ENCODE measurements at regions not wholly inside any gene's neighbourhood (a gene's known extent, or its start where the extent isn't known, plus 50 kb on each side); places are given as distances from the start of the nearest gene placed in this dataset.
"Not testable (repeated sequence)": the region's sequence is repeated elsewhere in the genome, so short reads cannot be mapped to it uniquely, and the experiment has no call there.

- no peak for DNase-seq (ENCODE audit: low read depth, low spot score)
- intact Hi-C loops (cut with micrococcal nuclease; ENCODE audit: unreplicated experiment): no loop called here
- CTCF ChIA-PET: interaction anchor here (0.6 to 0.9 kb wide), 2 partner anchors 36 to 224 kb away, joined by 3 to 6 read pairs; no protein-coding TSS in a partner anchor
- POLR2A ChIA-PET: no interaction called here
- TF ChIP-seq SIN3A (IDR thresholded peaks at IDR 0.05; ENCODE audit: borderline replicate concordance, insufficient read depth, low read depth, low read length) (no peak), POLR2AphosphoS5 (IDR thresholded peaks at IDR 0.05; ENCODE audit: low read depth, low read length) (no peak), TCF7L2 (IDR thresholded peaks at IDR 0.05; ENCODE audit: low read depth, low read length) (no peak), CTCF (IDR thresholded peaks at IDR 0.05) (no peak), REST (IDR thresholded peaks at IDR 0.05; ENCODE audit: insufficient read depth in 1 of 2, low read depth in 2 of 2, low read length in 1 of 2) (no peak)
- H3K36me3 ChIP-seq (ENCODE audit: control insufficient read depth, insufficient read depth, low read length): no peaks in the 10 kb centered on the region
- no peak for ATAC-seq
- H3K27ac ChIP-seq (ENCODE audit: low read length): no peak overlapping the region
- in situ Hi-C loops (cut with HindIII; ENCODE audit: low pct_unique_long_range_greater_than_20kb, low sequenced_read_pairs): no loop called here
- no peak overlapping the region for H3K4me3 ChIP-seq (ENCODE audit: low read depth in 2 of 2, low read length in 2 of 2)
- H3K4me1 ChIP-seq (ENCODE audit: control insufficient read depth, insufficient read depth, low read length): no peaks in the 10 kb centered on the region
- H3K9me3 ChIP-seq (ENCODE audit: control insufficient read depth, insufficient read depth, low read depth, low read length): no peaks in the 10 kb centered on the region
- no peaks in the 10 kb centered on the region for H3K27me3 ChIP-seq (ENCODE audit: control insufficient read depth, insufficient read depth, low read length)
- BruUV-seq (replicated peaks): no TSS peak
Measured at GRCh38 chrX:109920868-109921267, 82.0 kb upstream of the TMEM164 start.

- no peaks in the 10 kb centered on the region for H3K9me3 ChIP-seq (ENCODE audit: control insufficient read depth, insufficient read depth, low read depth, low read length)
- no peak overlapping the region for H3K27ac ChIP-seq (ENCODE audit: low read length)
- CTCF ChIA-PET: no interaction called here
- in situ Hi-C loops (cut with HindIII; ENCODE audit: low pct_unique_long_range_greater_than_20kb, low sequenced_read_pairs): no loop called here
- TF ChIP-seq SIN3A (IDR thresholded peaks at IDR 0.05; ENCODE audit: borderline replicate concordance, insufficient read depth, low read depth, low read length) (no peak), CTCF (IDR thresholded peaks at IDR 0.05) (no peak), POLR2AphosphoS5 (IDR thresholded peaks at IDR 0.05; ENCODE audit: low read depth, low read length) (no peak), TCF7L2 (IDR thresholded peaks at IDR 0.05; ENCODE audit: low read depth, low read length) (no peak), REST (IDR thresholded peaks at IDR 0.05; ENCODE audit: insufficient read depth in 1 of 2, low read depth in 2 of 2, low read length in 1 of 2) (no peak)
- intact Hi-C loops (cut with micrococcal nuclease; ENCODE audit: unreplicated experiment): no loop called here
- DNase-seq (ENCODE audit: low read depth, low spot score): no peak
- no TSS peak for BruUV-seq (replicated peaks)
- H3K4me1 ChIP-seq (ENCODE audit: control insufficient read depth, insufficient read depth, low read length): no peaks in the 10 kb centered on the region
- H3K36me3 ChIP-seq (ENCODE audit: control insufficient read depth, insufficient read depth, low read length): no peaks in the 10 kb centered on the region
- POLR2A ChIA-PET: no interaction called here
- ATAC-seq: no peak
- no peak overlapping the region for H3K4me3 ChIP-seq (ENCODE audit: low read depth in 2 of 2, low read length in 2 of 2)
- no peaks in the 10 kb centered on the region for H3K27me3 ChIP-seq (ENCODE audit: control insufficient read depth, insufficient read depth, low read length)
Measured at GRCh38 chrX:109922190-109922589, 80.7 kb upstream of the TMEM164 start.

- intact Hi-C loops (cut with micrococcal nuclease; ENCODE audit: unreplicated experiment); in situ Hi-C loops (cut with HindIII; ENCODE audit: low pct_unique_long_range_greater_than_20kb, low sequenced_read_pairs); H3K27me3 ChIP-seq (ENCODE audit: control insufficient read depth, insufficient read depth, low read length); H3K4me1 ChIP-seq (ENCODE audit: control insufficient read depth, insufficient read depth, low read length); DNase-seq (ENCODE audit: low read depth, low spot score); POLR2A ChIA-PET; H3K36me3 ChIP-seq (ENCODE audit: control insufficient read depth, insufficient read depth, low read length); H3K4me3 ChIP-seq (ENCODE audit: low read depth in 2 of 2, low read length in 2 of 2); CTCF ChIA-PET; ATAC-seq; H3K27ac ChIP-seq (ENCODE audit: low read length); H3K9me3 ChIP-seq (ENCODE audit: control insufficient read depth, insufficient read depth, low read depth, low read length); BruUV-seq (replicated peaks): not testable (repeated sequence)
Measured at GRCh38 chrX:109925003-109925402, 77.9 kb upstream of the TMEM164 start.

Data from Panc1 (cell line).